Keratinocyte (primary cell): ENCODE measurements at regions not wholly inside any gene's neighbourhood (a gene's known extent, or its start where the extent isn't known, plus 50 kb on each side); places are given as distances from the start of the nearest gene placed in this dataset.

Experiments
- DNase-seq: peaks from one replicate; pipeline ENCODE4 v3.0.0-alpha.2; 2011; ENCODE audit warnings: low read depth, missing footprints, low spot score
- FAIRE-seq: peaks from 2 replicates; lab custom pipeline; 2011; peaks lifted over from hg19 to GRCh38; lab: Jason Lieb, UNC
- H2AFZ ChIP-seq: 2 replicates; pipeline ENCODE4 v1.6.0; 2012; ENCODE audit warnings: low read length, control low read depth, inconsistent platforms; ENCODE audit not compliant: control insufficient read depth
- H3K27ac ChIP-seq: 2 replicates; pipeline ENCODE4 v1.5.1; 2011; ENCODE audit warnings: low read length; ENCODE audit not compliant: control insufficient read depth, insufficient read depth
- H3K27me3 ChIP-seq: 3 replicates; pipeline ENCODE4 v1.6.0; 2011; ENCODE audit warnings: low read length; ENCODE audit not compliant: control insufficient read depth, insufficient read depth; ENCODE audit errors: extremely low read depth
- H3K36me3 ChIP-seq, 2 experiments: 2 replicates in 1 of 2; 3 replicates in 1 of 2; pipeline ENCODE4 v1.5.1; 2011; ENCODE audit warnings: low read length in 2 of 2, mild to moderate bottlenecking in 1 of 2; ENCODE audit not compliant: control insufficient read depth in 2 of 2, insufficient read depth in 2 of 2; ENCODE audit errors: extremely low read depth in 1 of 2
- H3K4me1 ChIP-seq: 3 replicates; pipeline ENCODE4 v1.5.1; 2011; ENCODE audit warnings: low read length; ENCODE audit not compliant: control insufficient read depth, insufficient read depth; ENCODE audit errors: extremely low read depth
- H3K4me2 ChIP-seq: 3 replicates; pipeline ENCODE4 v1.6.0; 2011; ENCODE audit warnings: low read depth, low read length; ENCODE audit not compliant: control insufficient read depth, insufficient read depth; ENCODE audit errors: extremely low read depth
- H3K4me3 ChIP-seq, 3 experiments: fragments of 200-600 bp in 1 of 3; sonication (generic) in 1 of 3; 2 replicates in 2 of 3; 3 replicates in 1 of 3; pipeline ENCODE4 v1.5.1; 2011 to 2016; ENCODE audit warnings: low read length in 3 of 3, mild to moderate bottlenecking in 3 of 3, control low read depth in 2 of 3, inconsistent platforms in 1 of 3, low read depth in 1 of 3, mixed read lengths in 1 of 3, mixed run types in 1 of 3, moderate library complexity in 1 of 3; ENCODE audit not compliant: control insufficient read depth in 2 of 3, insufficient read depth in 2 of 3; ENCODE audit errors: extremely low read depth in 1 of 3
- H3K79me2 ChIP-seq: 2 replicates; pipeline ENCODE4 v1.6.0; 2012; ENCODE audit warnings: low read length; ENCODE audit not compliant: control insufficient read depth, insufficient read depth
- H3K9ac ChIP-seq: 3 replicates; pipeline ENCODE4 v1.6.0; 2011; ENCODE audit warnings: low read length; ENCODE audit not compliant: control insufficient read depth, insufficient read depth; ENCODE audit errors: extremely low read depth
- H3K9me1 ChIP-seq: 3 replicates; pipeline ENCODE4 v1.6.0; 2011; ENCODE audit warnings: low read length; ENCODE audit not compliant: control insufficient read depth, insufficient read depth; ENCODE audit errors: extremely low read depth
- H3K9me3 ChIP-seq: 2 replicates; pipeline ENCODE4 v1.5.1; 2012; ENCODE audit warnings: low read depth, low read length; ENCODE audit not compliant: control insufficient read depth
- H4K20me1 ChIP-seq: 3 replicates; pipeline ENCODE4 v1.6.0; 2011; ENCODE audit warnings: low read length; ENCODE audit not compliant: control insufficient read depth, insufficient read depth; ENCODE audit errors: extremely low read depth
- CTCF ChIP-seq, 3 experiments: IDR thresholded peaks in 1 of 3; conservative IDR thresholded peaks in 1 of 3; optimal IDR thresholded peaks in 1 of 3; 2 replicates in 2 of 3; 3 replicates in 1 of 3; pipeline versions ENCODE3 to v1.5.1; 2011; ENCODE audit warnings: low read length in 3 of 3, mild to moderate bottlenecking in 3 of 3, moderate library complexity in 2 of 3, control low read depth in 1 of 3, inconsistent platforms in 1 of 3; ENCODE audit not compliant: insufficient read depth in 2 of 3; ENCODE audit errors: extremely low read depth in 1 of 3
- EZH2 ChIP-seq: IDR thresholded peaks from one replicate; pipeline ENCODE4 v1.6.1; 2012; ENCODE audit warnings: inconsistent platforms, mild to moderate bottlenecking, low read length, moderate library complexity
- dilution Hi-C: fragments of 300-500 bp; cut with MboI; formaldehyde crosslinking; loops from one replicate; pipeline ENCODE4 v1.7.0; 2020; ENCODE audit warnings: low sequenced_read_pairs; ENCODE audit not compliant: extremely low pct_ligation_motif_present

- peak; percentile 61 for DNase-seq
- H4K20me1 ChIP-seq, result no peaks in the 10 kb centered on the region
- no peaks in the 10 kb centered on the region for H3K79me2 ChIP-seq
- H3K36me3 ChIP-seq, result no peaks in the 10 kb centered on the region
- peak overlapping the region; percentile 52 for H3K27ac ChIP-seq
- H3K9me1 ChIP-seq, result no peaks in the 10 kb centered on the region
- H3K4me3 ChIP-seq, result no peak overlapping the region
- no peak overlapping the region for H3K9ac ChIP-seq
- no peaks in the 10 kb centered on the region for H3K27me3 ChIP-seq
- peak; percentile 84 for FAIRE-seq
- dilution Hi-C loops, result no loop called here
- TF ChIP-seq EZH2 (no peak), CTCF (optimal IDR thresholded peaks at IDR 0.05 in 1 of 3, IDR thresholded peaks at IDR 0.05 in 1 of 3, conservative IDR thresholded peaks at IDR 0.05 in 1 of 3; ENCODE audit: extremely low read depth in 1 of 3, insufficient read depth in 2 of 3, low read length in 3 of 3) (peak in 1 of 3 experiments; percentile 35)
- peak overlapping the region; percentile 20 for H3K4me2 ChIP-seq
- H2AFZ ChIP-seq, result no peak overlapping the region
- peaks cover 37% of the 10 kb centered on the region for H3K4me1 ChIP-seq
- no peaks in the 10 kb centered on the region for H3K9me3 ChIP-seq
Measured at GRCh38 chr2:72027426-72028161, 120.1 kb downstream of the CYP26B1 start.

- Histone ChIP-seq H3K4me1 (peaks cover 30% of the 10 kb centered on the region), H3K27ac (no peak overlapping the region), H3K9me1 (no peaks in the 10 kb centered on the region), H2AFZ (no peak overlapping the region), H4K20me1 (no peaks in the 10 kb centered on the region), H3K4me3 (no peak overlapping the region), H3K36me3 (no peaks in the 10 kb centered on the region), H3K27me3 (no peaks in the 10 kb centered on the region), H3K79me2 (no peaks in the 10 kb centered on the region), H3K9ac (no peak overlapping the region), H3K4me2 (no peak overlapping the region), H3K9me3 (no peaks in the 10 kb centered on the region)
- FAIRE-seq (peak; percentile 9), DNase-seq (no peak)
- dilution Hi-C loops, result no loop called here
- TF ChIP-seq EZH2, result no peak
- TF ChIP-seq CTCF (optimal IDR thresholded peaks at IDR 0.05 in 1 of 3, IDR thresholded peaks at IDR 0.05 in 1 of 3, conservative IDR thresholded peaks at IDR 0.05 in 1 of 3; ENCODE audit: extremely low read depth in 1 of 3, insufficient read depth in 2 of 3, low read length in 3 of 3), result no peak
Measured at GRCh38 chr2:72026819-72027425, 120.7 kb downstream of the CYP26B1 start.
